ENCODE measurements at regions not wholly inside any gene's neighbourhood (a gene's known extent, or its start where the extent isn't known, plus 50 kb on each side); places are given as distances from the start of the nearest gene placed in this dataset.

GRCh38 chr10:18777258-18777657, 118.0 kb downstream of the ARL5B start:
- TF ChIP-seq EZH2 (IDR thresholded peaks at IDR 0.05; ENCODE audit: borderline replicate concordance, insufficient read depth, low read length, poor library complexity, severe bottlenecking), result no peak
- TF ChIP-seq MXI1 (conservative IDR thresholded peaks at IDR 0.05; ENCODE audit: poor library complexity, severe bottlenecking), result no peak
- TF ChIP-seq RAD21 (conservative IDR thresholded peaks at IDR 0.05), result no peak
- no peak for TF ChIP-seq POLR2AphosphoS5 (IDR thresholded peaks at IDR 0.05)
- no peak for TF ChIP-seq CTCF (IDR thresholded peaks at IDR 0.05; ENCODE audit: poor library complexity, severe bottlenecking)
- TF ChIP-seq SMC3 (conservative IDR thresholded peaks at IDR 0.05; ENCODE audit: poor library complexity), result no peak
